K562 (cell line): ENCODE measurements at regions not wholly inside any gene's neighbourhood (a gene's known extent, or its start where the extent isn't known, plus 50 kb on each side); places are given as distances from the start of the nearest gene placed in this dataset.

Experiments
- ATAC-seq: fragments of 200-7000 bp; cut with Tn5 transposase; 3 replicates; pipeline ENCODE4 v1.9.1; 2020; ENCODE audit warnings: moderate library complexity
- BruUV-seq: library from RNA; stranded (reverse); fragments of 400-500 nt; replicated peaks from 2 replicates; lab custom pipeline; 2021; lab: Mats Ljungman, UMichigan
- CTCF ChIA-PET: fragments of 300-600 bp; formaldehyde crosslinking; extraction: SDS; loops from one replicate; lab custom pipeline; 2021; ENCODE audit warnings: low intra/inter-chr PET ratio; lab: Yijun Ruan, JAX
- POLR2A ChIA-PET: fragments of 300-600, 350-650 bp; sonication (Branson Sonifier 250); formaldehyde crosslinking; extraction: SDS; loops from one replicate; lab custom pipeline; 2021; ENCODE audit warnings: antibody characterized with exemption, inconsistent platforms; lab: Yijun Ruan, JAX
- DNase-seq, 4 experiments: peaks; one replicate each; pipeline versions ENCODE4 v3.0.0 to v3.0.0-alpha.2; 2011 to 2018; ENCODE audit warnings: low spot score in 3 of 4, mixed read lengths in 3 of 4; ENCODE audit errors: extremely low read depth in 1 of 4
- FAIRE-seq: peaks from 2 replicates; lab custom pipeline; 2011; peaks lifted over from hg19 to GRCh38; lab: Jason Lieb, UNC
- H2AFZ ChIP-seq: 2 replicates; pipeline ENCODE4 v1.6.0; 2011; ENCODE audit warnings: low read depth, low read length, control low read depth, inconsistent platforms
- H3K27ac ChIP-seq: fragments of 200-600 bp; 3 replicates; pipeline ENCODE4 v1.8.0; 2011; ENCODE audit warnings: low read depth, mild to moderate bottlenecking, control low read depth, inconsistent platforms, low read length, moderate library complexity, mixed read lengths; ENCODE audit errors: extremely low read depth
- H3K27me3 ChIP-seq, 2 experiments: fragments of 300-600 bp in 1 of 2; 2 replicates in 1 of 2; 3 replicates in 1 of 2; pipeline versions ENCODE4 v1.6.0 to v1.8.0; 2011; ENCODE audit warnings: inconsistent platforms in 2 of 2, low read length in 2 of 2, mild to moderate bottlenecking in 1 of 2, mixed read lengths in 1 of 2, moderate library complexity in 1 of 2; ENCODE audit not compliant: control insufficient read depth in 2 of 2, insufficient read depth in 2 of 2
- H3K36me3 ChIP-seq: fragments of 300-600 bp; 3 replicates; pipeline ENCODE4 v1.8.0; 2011; ENCODE audit warnings: mild to moderate bottlenecking, low read length, inconsistent platforms; ENCODE audit not compliant: control insufficient read depth, insufficient read depth
- H3K4me1 ChIP-seq, 2 experiments: fragments of 200-600 bp in 1 of 2; replicated peaks in 1 of 2; 2 replicates in 1 of 2; 3 replicates in 1 of 2; pipeline versions ENCODE4 v1.5.1 to v1.8.0; 2011; ENCODE audit warnings: inconsistent platforms in 2 of 2, low read length in 2 of 2, mild to moderate bottlenecking in 1 of 2, mixed read lengths in 1 of 2, moderate library complexity in 1 of 2; ENCODE audit not compliant: control insufficient read depth in 2 of 2, insufficient read depth in 2 of 2
- H3K4me2 ChIP-seq: 2 replicates; pipeline ENCODE4 v1.6.1; 2011; ENCODE audit warnings: low read length, control low read depth, inconsistent platforms, mixed read lengths; ENCODE audit not compliant: insufficient read depth
- H3K4me3 ChIP-seq: fragments of 200-600 bp; sonication (generic), shearing (Covaris generic); 2 replicates; pipeline ENCODE4 v1.5.1; 2016; ENCODE audit warnings: control low read depth, inconsistent platforms
- H3K79me2 ChIP-seq: fragments of 200-600 bp; 3 replicates; pipeline ENCODE4 v1.8.0; 2011; ENCODE audit warnings: low read length, inconsistent platforms; ENCODE audit not compliant: control insufficient read depth, insufficient read depth
- H3K9ac ChIP-seq, 2 experiments: 2 replicates each; pipeline versions ENCODE4 v1.6.0 to v1.6.1; 2011; ENCODE audit warnings: low read depth in 2 of 2, low read length in 2 of 2, control low read depth in 1 of 2, inconsistent platforms in 1 of 2, mild to moderate bottlenecking in 1 of 2, mixed read lengths in 1 of 2; ENCODE audit not compliant: insufficient read depth in 1 of 2
- H3K9me1 ChIP-seq: one replicate; pipeline ENCODE4 v1.6.0; 2011; ENCODE audit warnings: inconsistent platforms, mild to moderate bottlenecking, low read length, moderate library complexity; ENCODE audit not compliant: control insufficient read depth, insufficient read depth
- H3K9me3 ChIP-seq: replicated peaks from 2 replicates; pipeline ENCODE4 v1.5.1; 2011; ENCODE audit warnings: low read depth, low read length, inconsistent platforms; ENCODE audit not compliant: control insufficient read depth, insufficient read depth
- H4K20me1 ChIP-seq: replicated peaks from 2 replicates; pipeline ENCODE4 v1.6.1; 2011; ENCODE audit warnings: low read length, inconsistent platforms, mixed read lengths; ENCODE audit not compliant: control insufficient read depth, insufficient read depth
- BDP1 ChIP-seq: IDR thresholded peaks from 3 replicates; pipeline ENCODE4 v1.6.1; 2011; ENCODE audit not compliant: insufficient read length, insufficient read depth
- GABPB2 ChIP-seq: fragments of 250-450 bp; sonication (Bioruptor Pico); conservative IDR thresholded peaks from 2 replicates; pipeline ENCODE4 v1.5.1; 2021; ENCODE audit warnings: mild to moderate bottlenecking
- HLTF ChIP-seq: fragments of 450-650 bp; IDR thresholded peaks from 2 replicates; pipeline ENCODE4 v1.6.1; 2016
- NBN ChIP-seq: fragments of 450-650 bp; IDR thresholded peaks from 2 replicates; pipeline ENCODE4 v1.6.1; 2016; ENCODE audit warnings: low read depth, mild to moderate bottlenecking
- RFX1 ChIP-seq: fragments of 450-650 bp; IDR thresholded peaks from 2 replicates; pipeline ENCODE4 v1.6.1; 2016; ENCODE audit warnings: mild to moderate bottlenecking, moderate library complexity
- SPI1 ChIP-seq: IDR thresholded peaks from 2 replicates; pipeline ENCODE4 v1.6.1; 2011; ENCODE audit warnings: low read depth, low read length, control low read depth, borderline replicate concordance
- XRCC3 ChIP-seq: fragments of 450-650 bp; IDR thresholded peaks from 2 replicates; pipeline ENCODE4 v1.6.1; 2017; ENCODE audit warnings: mild to moderate bottlenecking, moderate library complexity
- WGBS: fragments of 100-300 bp; shearing (Covaris generic); methylation state at CpG from one replicate; pipeline ENCODE4 v1.1.6; 2016; ENCODE audit warnings: low coverage, mixed read lengths; ENCODE audit not compliant: insufficient coverage; ENCODE audit errors: missing lambda C conversion rate; 5-methylcytosine and 5-hydroxymethylcytosine counted together
- in situ Hi-C: fragments of 300-500 bp; cut with MboI; formaldehyde crosslinking; loops from 4 replicates; pipeline ENCODE4 v1.15.0; 2018; ENCODE audit warnings: inconsistent platforms, mixed read lengths
- intact Hi-C: fragments of 100-400 bp; cut with micrococcal nuclease; formaldehyde crosslinking; loops from 2 replicates; pipeline ENCODE4 v1.14.2; 2022
- TF ChIP-seq, protein P1 (sequence below), 2 experiments: fragments of 450-650 bp in 1 of 2; sonication (generic) in 1 of 2; formaldehyde crosslinking in 1 of 2; IDR thresholded peaks in 1 of 2; conservative IDR thresholded peaks in 1 of 2; 2 replicates each; pipeline versions ENCODE4 v1.6.1 to v1.8.1; 2016 to 2023; ENCODE audit warnings: mild to moderate bottlenecking in 2 of 2, moderate library complexity in 2 of 2, inconsistent platforms in 1 of 2, missing genetic modification reagents in 1 of 2
- TF ChIP-seq, protein P2 (sequence below): sonication (generic); formaldehyde crosslinking; IDR thresholded peaks from 2 replicates; pipeline ENCODE4 v1.8.0; 2022; ENCODE audit warnings: mild to moderate bottlenecking, missing genetic modification reagents

DNA sequence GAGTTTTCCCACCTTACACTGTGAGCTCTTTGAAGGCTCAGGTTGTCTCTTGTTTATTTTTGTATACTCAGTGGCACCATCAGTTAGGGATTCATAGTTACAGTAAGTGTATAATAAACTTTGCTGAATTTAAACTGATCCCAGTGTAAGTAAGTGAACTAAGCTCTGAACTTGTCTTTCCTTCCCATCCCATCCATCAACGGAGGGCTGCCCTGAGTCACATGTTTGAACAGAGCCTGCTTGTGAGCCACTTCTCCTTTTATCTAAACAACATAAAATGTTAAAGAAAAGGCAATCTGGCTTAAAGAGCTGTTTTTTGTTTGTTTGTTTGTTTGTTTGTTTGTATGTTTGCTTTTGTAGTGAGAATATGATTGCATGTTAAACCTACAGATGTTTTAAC lies 185.7 kb upstream of the MARCKS start:
- Histone ChIP-seq H3K36me3 (no peaks in the 10 kb centered on the region), H3K9me3 (no peaks in the 10 kb centered on the region), H3K9ac (no peak overlapping the region), H2AFZ (no peak overlapping the region), H3K4me2 (no peak overlapping the region), H3K4me1 (no peaks in the 10 kb centered on the region), H3K9me1 (no peaks in the 10 kb centered on the region), H4K20me1 (no peaks in the 10 kb centered on the region), H3K27me3 (no peaks in the 10 kb centered on the region), H3K4me3 (no peak overlapping the region), H3K27ac (no peak overlapping the region), H3K79me2 (no peaks in the 10 kb centered on the region)
- TF ChIP-seq SPI1 = peak; percentile 38; the same call in 1 of the 2 replicates
- TF ChIP-seq, protein P1, sequence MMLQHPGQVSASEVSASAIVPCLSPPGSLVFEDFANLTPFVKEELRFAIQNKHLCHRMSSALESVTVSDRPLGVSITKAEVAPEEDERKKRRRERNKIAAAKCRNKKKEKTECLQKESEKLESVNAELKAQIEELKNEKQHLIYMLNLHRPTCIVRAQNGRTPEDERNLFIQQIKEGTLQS (IDR thresholded peaks at IDR 0.05) = no peak
- TF ChIP-seq, protein P1 (CRISPR knock-in tag; conservative IDR thresholded peaks at IDR 0.05) = no peak
- TF ChIP-seq NBN = no peak
- TF ChIP-seq, protein P2, sequence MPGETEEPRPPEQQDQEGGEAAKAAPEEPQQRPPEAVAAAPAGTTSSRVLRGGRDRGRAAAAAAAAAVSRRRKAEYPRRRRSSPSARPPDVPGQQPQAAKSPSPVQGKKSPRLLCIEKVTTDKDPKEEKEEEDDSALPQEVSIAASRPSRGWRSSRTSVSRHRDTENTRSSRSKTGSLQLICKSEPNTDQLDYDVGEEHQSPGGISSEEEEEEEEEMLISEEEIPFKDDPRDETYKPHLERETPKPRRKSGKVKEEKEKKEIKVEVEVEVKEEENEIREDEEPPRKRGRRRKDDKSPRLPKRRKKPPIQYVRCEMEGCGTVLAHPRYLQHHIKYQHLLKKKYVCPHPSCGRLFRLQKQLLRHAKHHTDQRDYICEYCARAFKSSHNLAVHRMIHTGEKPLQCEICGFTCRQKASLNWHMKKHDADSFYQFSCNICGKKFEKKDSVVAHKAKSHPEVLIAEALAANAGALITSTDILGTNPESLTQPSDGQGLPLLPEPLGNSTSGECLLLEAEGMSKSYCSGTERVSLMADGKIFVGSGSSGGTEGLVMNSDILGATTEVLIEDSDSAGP (CRISPR knock-in tag) = no peak
- no peak for TF ChIP-seq XRCC3
- no peak for TF ChIP-seq BDP1
- no peak for TF ChIP-seq HLTF
- no peak for TF ChIP-seq RFX1
- no peak for TF ChIP-seq GABPB2 (CRISPR knock-in tag)
- ChIA-PET POLR2A (no interaction called here), CTCF (no interaction called here)
- ATAC-seq (no peak), FAIRE-seq (no peak), DNase-seq (no peak)
- WGBS = 0% methylated on average over 1 of the region's 1 CpG
- no TSS peak for BruUV-seq
- in situ Hi-C loops (no loop called here), intact Hi-C loops (loop anchor here (2.0 kb wide), 1 partner anchor 55 kb away; no protein-coding TSS in a partner anchor)
